Superior temporal gyrus (tissue), 1 donor: ENCODE measurements at regions not wholly inside any gene's neighbourhood (a gene's known extent, or its start where the extent isn't known, plus 50 kb on each side); places are given as distances from the start of the nearest gene placed in this dataset.

Source experiments
- DNase-seq: peaks from one replicate; pipeline ENCODE4 v3.0.0-alpha.2; 2016; ENCODE audit errors: extremely low spot score

DNA sequence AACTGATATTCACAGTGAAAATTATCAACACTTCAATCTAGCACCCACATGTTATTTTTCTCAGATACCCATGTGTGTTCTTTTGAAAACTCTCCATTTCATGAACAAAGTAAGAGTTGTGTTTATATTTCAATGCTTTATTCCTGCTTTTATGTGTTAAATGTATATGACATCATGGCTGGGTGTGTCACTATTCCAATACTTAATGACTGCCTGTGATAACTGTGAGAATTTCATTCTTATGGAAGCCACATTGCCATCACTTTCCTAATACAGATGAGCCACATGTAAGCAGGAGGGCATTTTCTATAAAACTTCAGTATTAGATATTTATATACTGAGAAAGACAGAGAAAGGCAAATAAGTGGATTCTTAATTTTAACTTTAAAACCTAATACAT is 100.4 kb upstream of the FIGN start:
- no peak for DNase-seq

- no peak for DNase-seq
Measured at GRCh38 chr2:163834841-163835240, 99.0 kb upstream of the FIGN start.

DNA sequence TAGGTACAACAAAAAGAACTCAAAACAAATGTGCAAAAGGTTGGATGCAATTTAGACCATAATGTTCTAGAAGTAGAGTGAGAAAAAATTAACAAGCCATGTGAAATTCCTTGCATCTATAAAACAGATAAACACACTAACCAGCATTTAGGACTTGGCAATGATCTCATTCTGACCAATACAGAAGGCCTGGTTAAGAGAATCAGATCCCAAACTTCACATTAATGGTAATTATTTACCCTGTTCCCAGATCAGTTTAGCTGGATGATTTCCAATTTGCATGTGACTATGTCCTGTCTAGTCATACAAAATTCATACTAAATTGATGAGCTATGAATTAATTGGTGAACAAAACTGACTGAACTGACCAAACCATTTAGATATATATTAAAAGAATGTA is 98.4 kb upstream of the FIGN start:
- DNase-seq: no peak

DNA sequence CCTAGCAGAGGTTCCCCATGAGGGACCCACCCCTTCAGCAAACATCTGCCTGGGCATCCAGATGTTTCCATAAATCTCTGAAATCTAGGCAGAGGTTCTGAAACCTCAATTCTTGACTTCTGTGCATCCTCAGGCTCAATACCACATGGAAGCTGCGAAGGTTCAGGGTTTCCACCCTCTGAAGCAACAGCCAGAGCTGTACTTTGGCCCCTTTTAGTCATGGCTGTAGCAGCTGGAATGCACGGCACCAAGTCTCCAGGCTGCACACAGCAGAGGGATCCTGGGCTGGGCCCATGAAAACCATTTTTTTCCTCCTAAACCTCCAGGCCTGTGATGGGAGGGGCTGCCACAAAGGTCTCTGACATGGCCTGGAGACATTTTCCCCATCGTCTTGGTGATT is 93.0 kb upstream of the FIGN start:
- no peak for DNase-seq

- DNase-seq: no peak
Measured at GRCh38 chr2:163822033-163822432, 86.2 kb upstream of the FIGN start.

GRCh38 chr2:163812926-163813520 is 77.2 kb upstream of the FIGN start:
- no peak for DNase-seq

DNA sequence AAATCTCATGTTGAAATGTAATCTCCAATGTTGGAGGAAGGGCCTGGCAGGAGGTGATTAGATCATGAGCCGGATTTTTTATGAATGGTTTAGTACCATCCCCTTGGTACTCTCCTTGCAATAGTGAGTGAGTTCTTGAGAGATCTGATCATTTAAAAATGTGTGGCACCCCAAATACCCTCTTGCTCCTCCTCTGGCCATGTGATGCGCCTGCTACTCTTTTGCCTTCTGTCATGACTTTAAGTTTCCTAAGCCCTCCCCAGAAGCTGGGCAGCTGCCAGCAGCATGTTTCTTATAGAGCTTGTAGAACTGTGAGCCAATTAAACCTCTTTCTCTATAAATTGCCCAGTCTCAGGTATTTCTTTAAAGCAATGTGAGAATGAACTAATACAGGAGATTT is 72.6 kb upstream of the FIGN start:
- no peak for DNase-seq

DNA sequence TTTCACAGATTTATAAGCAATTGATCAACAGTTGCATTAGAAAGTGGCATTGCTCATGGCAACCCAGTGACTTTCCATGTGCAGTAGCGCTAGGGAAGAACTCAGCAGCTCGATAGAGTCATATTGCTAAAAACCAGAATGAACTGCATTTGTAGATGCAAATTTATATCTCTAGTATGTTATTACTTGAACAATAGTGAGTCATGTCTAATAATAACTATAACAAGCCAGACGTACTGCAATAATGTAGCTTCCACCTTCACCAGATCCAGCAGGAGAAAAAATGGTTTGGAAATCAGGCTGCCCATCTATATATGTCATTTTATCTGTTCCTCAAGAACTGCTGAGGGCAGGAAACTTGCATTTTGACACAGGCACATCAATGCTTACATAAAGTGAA is 66.5 kb upstream of the FIGN start:
- DNase-seq: peak; percentile 20

- DNase-seq: no peak
Measured at GRCh38 chr2:163801486-163801885, 65.7 kb upstream of the FIGN start.

- DNase-seq: peak; percentile 19
Measured at GRCh38 chr2:163800951-163801381, 65.2 kb upstream of the FIGN start.

- DNase-seq: no peak
Measured at GRCh38 chr2:163799807-163800206, 64.0 kb upstream of the FIGN start.

DNA sequence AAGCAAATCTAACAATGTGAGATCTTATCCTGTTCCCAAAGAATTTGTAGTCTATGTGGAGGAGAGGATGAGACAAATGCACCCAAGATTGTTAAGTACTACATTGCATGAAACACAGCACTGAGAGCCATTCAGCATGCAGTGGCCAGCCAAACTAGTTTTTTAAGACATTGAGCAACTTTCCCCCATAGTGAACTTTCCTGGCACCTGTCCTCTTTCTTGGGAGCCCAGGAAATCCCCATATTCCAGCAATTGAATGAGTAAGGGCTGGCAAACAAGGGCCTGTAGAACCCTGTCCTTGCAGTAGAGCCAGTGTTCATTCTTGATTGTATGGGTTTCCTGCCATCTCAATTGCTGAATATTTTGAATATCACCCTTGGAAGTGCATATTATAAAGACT is 58.8 kb upstream of the FIGN start:
- DNase-seq: no peak
